ENCODE measurements at regions not wholly inside any gene's neighbourhood (a gene's known extent, or its start where the extent isn't known, plus 50 kb on each side); places are given as distances from the start of the nearest gene placed in this dataset.
"Not testable (repeated sequence)": the region's sequence is repeated elsewhere in the genome, so short reads cannot be mapped to it uniquely, and the experiment has no call there.

GRCh38 chr9:115837618-115838017 lies 316.0 kb upstream of the PAPPA start:
- TF ChIP-seq, protein P1, sequence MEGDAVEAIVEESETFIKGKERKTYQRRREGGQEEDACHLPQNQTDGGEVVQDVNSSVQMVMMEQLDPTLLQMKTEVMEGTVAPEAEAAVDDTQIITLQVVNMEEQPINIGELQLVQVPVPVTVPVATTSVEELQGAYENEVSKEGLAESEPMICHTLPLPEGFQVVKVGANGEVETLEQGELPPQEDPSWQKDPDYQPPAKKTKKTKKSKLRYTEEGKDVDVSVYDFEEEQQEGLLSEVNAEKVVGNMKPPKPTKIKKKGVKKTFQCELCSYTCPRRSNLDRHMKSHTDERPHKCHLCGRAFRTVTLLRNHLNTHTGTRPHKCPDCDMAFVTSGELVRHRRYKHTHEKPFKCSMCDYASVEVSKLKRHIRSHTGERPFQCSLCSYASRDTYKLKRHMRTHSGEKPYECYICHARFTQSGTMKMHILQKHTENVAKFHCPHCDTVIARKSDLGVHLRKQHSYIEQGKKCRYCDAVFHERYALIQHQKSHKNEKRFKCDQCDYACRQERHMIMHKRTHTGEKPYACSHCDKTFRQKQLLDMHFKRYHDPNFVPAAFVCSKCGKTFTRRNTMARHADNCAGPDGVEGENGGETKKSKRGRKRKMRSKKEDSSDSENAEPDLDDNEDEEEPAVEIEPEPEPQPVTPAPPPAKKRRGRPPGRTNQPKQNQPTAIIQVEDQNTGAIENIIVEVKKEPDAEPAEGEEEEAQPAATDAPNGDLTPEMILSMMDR (IDR thresholded peaks at IDR 0.05; ENCODE audit: poor library complexity), result no peak
- TF ChIP-seq EZH2 (IDR thresholded peaks at IDR 0.05; ENCODE audit: borderline replicate concordance) (no peak), EZH2phosphoT487 (IDR thresholded peaks at IDR 0.05; ENCODE audit: low read depth, severe bottlenecking, unreplicated experiment) (no peak)
- no peak overlapping the region for H3K27ac ChIP-seq
- H3K4me2 ChIP-seq, result no peak overlapping the region
- no peaks in the 10 kb centered on the region for H3K4me1 ChIP-seq (ENCODE audit: insufficient read depth)
- 74% methylated on average over 4 of the region's 4 CpGs for WGBS (ENCODE audit: low lambda C conversion rate, missing lambda C conversion rate)
- no peaks in the 10 kb centered on the region for H3K79me2 ChIP-seq
- DNase-seq (ENCODE audit: low spot score), result no peak
- H2AFZ ChIP-seq, result no peak overlapping the region
- H3K9me3 ChIP-seq (ENCODE audit: low read depth), result no peaks in the 10 kb centered on the region
- no peak overlapping the region for H3K4me3 ChIP-seq
- no peaks in the 10 kb centered on the region for H3K9me2 ChIP-seq (replicated peaks; ENCODE audit: insufficient read depth)
- H3K36me3 ChIP-seq (replicated peaks; ENCODE audit: insufficient read depth, low read depth), result no peaks in the 10 kb centered on the region
- no peaks in the 10 kb centered on the region for H4K20me1 ChIP-seq (ENCODE audit: insufficient read depth, poor library complexity, severe bottlenecking)
- no peaks in the 10 kb centered on the region for H3K27me3 ChIP-seq

DNA sequence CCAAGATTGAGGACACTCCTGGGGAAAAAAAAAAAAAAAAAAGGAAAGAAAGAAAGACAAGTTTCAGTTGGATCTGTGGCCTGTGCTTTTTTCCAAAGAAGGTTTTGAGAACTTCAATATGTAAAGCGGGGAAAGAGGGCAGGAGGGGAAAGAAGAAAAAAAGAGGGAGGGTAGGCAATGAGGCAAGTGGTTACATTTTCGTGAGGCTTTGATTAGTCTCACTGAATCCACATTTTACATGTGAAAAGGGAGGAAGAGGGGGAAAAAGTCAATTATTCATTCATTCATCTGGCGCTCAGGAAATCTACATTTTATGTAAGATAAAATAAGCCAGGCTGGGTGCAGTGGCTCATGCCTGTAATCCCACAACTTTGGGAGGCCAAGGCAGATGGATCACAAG lies 315.2 kb upstream of the PAPPA start:
- Histone ChIP-seq H3K27ac (no peak overlapping the region), H3K4me2 (no peak overlapping the region), H2AFZ (no peak overlapping the region), H3K36me3 (replicated peaks; ENCODE audit: insufficient read depth, low read depth) (no peaks in the 10 kb centered on the region), H3K4me1 (ENCODE audit: insufficient read depth) (no peaks in the 10 kb centered on the region), H3K4me3 (no peak overlapping the region), H3K9me3 (ENCODE audit: low read depth) (no peaks in the 10 kb centered on the region), H3K9me2 (replicated peaks; ENCODE audit: insufficient read depth) (no peaks in the 10 kb centered on the region), H3K79me2 (no peaks in the 10 kb centered on the region), H3K27me3 (no peaks in the 10 kb centered on the region), H4K20me1 (ENCODE audit: insufficient read depth, poor library complexity, severe bottlenecking) (no peaks in the 10 kb centered on the region)
- 89% methylated on average over 3 of the region's 3 CpGs for WGBS (ENCODE audit: low lambda C conversion rate, missing lambda C conversion rate)
- TF ChIP-seq EZH2phosphoT487 (IDR thresholded peaks at IDR 0.05; ENCODE audit: low read depth, severe bottlenecking, unreplicated experiment), result no peak
- TF ChIP-seq EZH2 (IDR thresholded peaks at IDR 0.05; ENCODE audit: borderline replicate concordance), result no peak
- TF ChIP-seq, protein P1 (IDR thresholded peaks at IDR 0.05; ENCODE audit: poor library complexity), result no peak
- no peak for DNase-seq (ENCODE audit: low spot score)

- H3K9me2 ChIP-seq (replicated peaks; ENCODE audit: insufficient read depth); H3K27ac ChIP-seq; DNase-seq (ENCODE audit: low spot score): not testable (repeated sequence)
These were observed 309.2 kb upstream of the PAPPA start for GRCh38 chr9:115844433-115844832.

DNA sequence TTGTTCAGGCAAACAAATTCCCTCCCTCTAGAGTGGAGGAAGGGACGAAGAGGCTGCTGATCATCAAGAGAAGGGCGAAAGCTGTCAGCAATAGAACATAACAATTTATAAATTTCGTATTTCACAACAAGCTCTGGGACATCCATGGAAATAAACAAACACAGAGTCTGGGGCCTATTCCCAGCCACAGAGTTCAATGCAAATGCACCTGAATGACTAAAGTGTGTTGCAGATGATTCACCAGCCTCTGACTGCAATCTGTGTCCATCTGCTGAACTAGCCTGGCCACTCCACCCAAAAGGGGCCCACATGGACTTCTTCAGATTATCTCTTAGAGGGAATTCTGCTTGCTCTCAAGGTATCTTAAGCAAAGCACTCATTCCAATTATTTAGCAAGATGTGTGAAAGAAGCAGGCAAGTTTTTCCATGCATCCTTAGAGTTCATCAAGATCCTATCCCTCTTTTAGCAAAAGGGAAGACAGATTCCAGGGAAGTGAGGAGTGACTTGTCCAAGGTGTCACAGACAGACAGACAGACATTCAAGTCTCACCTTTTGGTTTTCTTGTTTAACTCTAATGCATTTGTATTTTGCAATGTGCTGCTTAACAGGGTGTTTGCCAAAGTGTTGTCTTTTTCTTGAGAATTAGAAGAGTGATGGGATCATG lies 307.8 kb upstream of the PAPPA start:
- Histone ChIP-seq H3K4me1 (ENCODE audit: insufficient read depth) (no peaks in the 10 kb centered on the region), H3K4me3 (no peak overlapping the region), H3K9me2 (replicated peaks; ENCODE audit: insufficient read depth) (no peaks in the 10 kb centered on the region), H3K36me3 (replicated peaks; ENCODE audit: insufficient read depth, low read depth) (no peaks in the 10 kb centered on the region), H4K20me1 (ENCODE audit: insufficient read depth, poor library complexity, severe bottlenecking) (no peaks in the 10 kb centered on the region), H3K27me3 (no peaks in the 10 kb centered on the region), H3K79me2 (no peaks in the 10 kb centered on the region), H3K4me2 (no peak overlapping the region), H2AFZ (no peak overlapping the region), H3K27ac (peak overlapping the region; percentile 37), H3K9me3 (ENCODE audit: low read depth) (no peaks in the 10 kb centered on the region)
- TF ChIP-seq, protein P1 (IDR thresholded peaks at IDR 0.05; ENCODE audit: poor library complexity), result no peak
- TF ChIP-seq EZH2 (IDR thresholded peaks at IDR 0.05; ENCODE audit: borderline replicate concordance), result no peak
- TF ChIP-seq EZH2phosphoT487 (IDR thresholded peaks at IDR 0.05; ENCODE audit: low read depth, severe bottlenecking, unreplicated experiment), result no peak
- DNase-seq (ENCODE audit: low spot score), result peak; percentile 55
- 68% methylated on average over 3 of the region's 3 CpGs for WGBS (ENCODE audit: low lambda C conversion rate, missing lambda C conversion rate)

More at GRCh38 chr9:115844433-115844832, 309.2 kb upstream of the PAPPA start:
- H3K4me1 ChIP-seq (ENCODE audit: insufficient read depth); H3K79me2 ChIP-seq; H3K36me3 ChIP-seq (replicated peaks; ENCODE audit: insufficient read depth, low read depth); H4K20me1 ChIP-seq (ENCODE audit: insufficient read depth, poor library complexity, severe bottlenecking); H2AFZ ChIP-seq; H3K4me2 ChIP-seq; H3K4me3 ChIP-seq; H3K27me3 ChIP-seq; H3K9me3 ChIP-seq (ENCODE audit: low read depth): not testable (repeated sequence)
- 93% methylated on average over 8 of the region's 8 CpGs for WGBS (ENCODE audit: low lambda C conversion rate, missing lambda C conversion rate)
